ENCODE measurements at regions not wholly inside any gene's neighbourhood (a gene's known extent, or its start where the extent isn't known, plus 50 kb on each side); places are given as distances from the start of the nearest gene placed in this dataset.

- no peak for TF ChIP-seq ZBTB33 (IDR thresholded peaks at IDR 0.05; ENCODE audit: extremely low read depth, insufficient replicate concordance, low read length)
- TF ChIP-seq EZH2 (IDR thresholded peaks at IDR 0.05), result no peak
- no peak for TF ChIP-seq JUND (IDR thresholded peaks at IDR 0.05)
- TF ChIP-seq YY1 (IDR thresholded peaks at IDR 0.05; ENCODE audit: extremely low read depth, insufficient replicate concordance, low read depth, low read length), result no peak
- no peak for TF ChIP-seq SIN3A (IDR thresholded peaks at IDR 0.05; ENCODE audit: low read depth)
- no peak for TF ChIP-seq MAX (IDR thresholded peaks at IDR 0.05)
- TF ChIP-seq EGR1 (IDR thresholded peaks at IDR 0.05; ENCODE audit: low read depth), result no peak
- TF ChIP-seq TCF7L2 (IDR thresholded peaks at IDR 0.05; ENCODE audit: borderline replicate concordance, extremely low read depth, insufficient read depth, insufficient read length), result no peak
- no peak for TF ChIP-seq EZH2phosphoT487 (IDR thresholded peaks at IDR 0.05; ENCODE audit: borderline replicate concordance)
These were observed 423.4 kb downstream of the NOVA1 start (continued) for GRCh38 chr14:26174395-26174794.

- Histone ChIP-seq H3K27ac (ENCODE audit: low read depth, low read length) (no peak overlapping the region), H2AFZ (ENCODE audit: low read depth, low read length, poor library complexity, severe bottlenecking) (no peak overlapping the region), H3K9ac (ENCODE audit: low read length) (no peak overlapping the region), H3K4me2 (ENCODE audit: low read length) (no peak overlapping the region), H3K9me2 (ENCODE audit: insufficient read depth) (no peaks in the 10 kb centered on the region), H3K79me2 (ENCODE audit: insufficient read depth, low read length) (no peaks in the 10 kb centered on the region), H3K4me3 (replicated peaks in 1 of 2; ENCODE audit: low read depth in 1 of 2, low read length in 2 of 2) (no peak overlapping the region), H3K36me3 (ENCODE audit: control insufficient read depth in 1 of 2, insufficient read depth in 2 of 2, low read length in 2 of 2) (no peaks in the 10 kb centered on the region), H3K9me3 (ENCODE audit: control insufficient read depth in 1 of 2, insufficient read depth in 1 of 2, low read depth in 1 of 2, low read length in 2 of 2) (peaks cover 11 to 26% of the 10 kb centered on the region in 2 experiments; a peak in 3 of 4 replicates), H4K20me1 (ENCODE audit: insufficient read depth) (no peaks in the 10 kb centered on the region), H3K4me1 (ENCODE audit: control insufficient read depth in 1 of 2, insufficient read depth in 2 of 2, low read length in 2 of 2) (no peaks in the 10 kb centered on the region), H3K27me3 (ENCODE audit: insufficient read depth, low read length) (no peaks in the 10 kb centered on the region)
- ChIA-PET CTCF (no interaction called here), POLR2A (no interaction called here), RAD21 (ENCODE audit: low non-redundant PET in 1 of 2, low total read pairs in 2 of 2, uncharacterized antibody in 2 of 2, unreplicated experiment in 2 of 2) (no interaction called here)
- DNase-seq (ENCODE audit: low read depth, low spot score) (no peak), ATAC-seq (no peak)
- no TSS peak for BruUV-seq (replicated peaks)
- no peak for TF ChIP-seq ZFX (IDR thresholded peaks at IDR 0.05)
- intact Hi-C loops (cut with micrococcal nuclease), result no loop called here
These were observed 424.2 kb downstream of the NOVA1 start for GRCh38 chr14:26173581-26174110.

Data from HCT116 (cell line).